B cell (primary cell): ENCODE measurements at regions not wholly inside any gene's neighbourhood (a gene's known extent, or its start where the extent isn't known, plus 50 kb on each side); places are given as distances from the start of the nearest gene placed in this dataset.

Experiments used
- EZH2 ChIP-seq: IDR thresholded peaks from 2 replicates; pipeline ENCODE4 v1.6.1; 2012; ENCODE audit warnings: borderline replicate concordance, low read depth, mild to moderate bottlenecking, moderate library complexity, low read length; ENCODE audit not compliant: insufficient read depth, poor library complexity, severe bottlenecking
- TF ChIP-seq, protein P1 (sequence below): fragments of 200-600 bp; IDR thresholded peaks from one replicate; pipeline ENCODE4 v1.8.0; 2022; ENCODE audit warnings: antibody characterized with exemption, mild to moderate bottlenecking

DNA sequence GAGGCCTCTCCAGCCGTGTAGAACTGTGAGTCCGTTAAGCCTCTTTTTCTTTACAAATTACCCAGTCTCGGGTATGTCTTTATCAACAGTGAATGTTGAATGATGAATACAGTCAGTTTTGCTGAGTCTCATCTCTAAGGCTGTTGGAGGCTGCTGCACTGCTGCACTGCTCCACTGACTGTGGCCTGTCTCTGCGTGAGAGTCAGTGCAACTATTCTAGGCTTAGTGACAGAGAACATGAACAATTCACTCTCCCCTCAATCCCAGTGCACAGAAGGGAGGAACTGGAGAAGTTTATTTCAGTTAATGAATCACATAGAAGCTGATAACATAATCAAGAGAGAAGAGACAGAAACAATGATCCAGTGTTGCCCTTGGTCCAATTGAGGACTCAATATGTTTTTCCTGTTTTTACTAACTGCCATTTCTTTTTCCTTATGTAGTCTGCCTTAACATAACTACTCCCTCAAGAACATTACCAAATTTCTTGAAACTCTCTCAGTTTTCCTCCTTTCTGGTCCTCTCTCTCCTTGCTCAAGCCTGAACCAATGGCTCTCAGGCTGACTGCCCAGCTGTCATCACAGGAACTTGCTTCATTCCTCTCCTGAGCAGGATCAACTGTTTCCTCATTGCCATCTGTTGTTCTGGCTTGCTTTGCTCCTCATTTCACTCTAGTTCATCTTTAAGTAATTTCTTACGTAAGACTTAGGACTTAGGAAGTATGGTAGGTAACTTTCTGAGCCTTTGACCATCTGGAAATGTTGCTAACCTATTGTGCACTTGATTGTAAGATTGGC is 483.2 kb downstream of the METTL4 start:
- TF ChIP-seq, protein P1, sequence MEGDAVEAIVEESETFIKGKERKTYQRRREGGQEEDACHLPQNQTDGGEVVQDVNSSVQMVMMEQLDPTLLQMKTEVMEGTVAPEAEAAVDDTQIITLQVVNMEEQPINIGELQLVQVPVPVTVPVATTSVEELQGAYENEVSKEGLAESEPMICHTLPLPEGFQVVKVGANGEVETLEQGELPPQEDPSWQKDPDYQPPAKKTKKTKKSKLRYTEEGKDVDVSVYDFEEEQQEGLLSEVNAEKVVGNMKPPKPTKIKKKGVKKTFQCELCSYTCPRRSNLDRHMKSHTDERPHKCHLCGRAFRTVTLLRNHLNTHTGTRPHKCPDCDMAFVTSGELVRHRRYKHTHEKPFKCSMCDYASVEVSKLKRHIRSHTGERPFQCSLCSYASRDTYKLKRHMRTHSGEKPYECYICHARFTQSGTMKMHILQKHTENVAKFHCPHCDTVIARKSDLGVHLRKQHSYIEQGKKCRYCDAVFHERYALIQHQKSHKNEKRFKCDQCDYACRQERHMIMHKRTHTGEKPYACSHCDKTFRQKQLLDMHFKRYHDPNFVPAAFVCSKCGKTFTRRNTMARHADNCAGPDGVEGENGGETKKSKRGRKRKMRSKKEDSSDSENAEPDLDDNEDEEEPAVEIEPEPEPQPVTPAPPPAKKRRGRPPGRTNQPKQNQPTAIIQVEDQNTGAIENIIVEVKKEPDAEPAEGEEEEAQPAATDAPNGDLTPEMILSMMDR = no peak
- no peak for TF ChIP-seq EZH2
